MM.1S (cell line): ENCODE measurements at regions not wholly inside any gene's neighbourhood (a gene's known extent, or its start where the extent isn't known, plus 50 kb on each side); places are given as distances from the start of the nearest gene placed in this dataset.

ENCODE experiments used
- EZH2 ChIP-seq: fragments of 300-600 bp; sonication (generic); optimal IDR thresholded peaks from 2 replicates; pipeline ENCODE3; 2017; ENCODE audit warnings: low read depth, mild to moderate bottlenecking, antibody characterized with exemption, low read length, mixed read lengths
- EZH2phosphoT487 ChIP-seq: fragments of 300-600 bp; sonication (generic); IDR thresholded peaks from 2 replicates; pipeline ENCODE4 v1.6.1; 2018; ENCODE audit warnings: antibody characterized with exemption, low read length
- TF ChIP-seq, protein P1 (sequence below): fragments of 300-600 bp; sonication (generic); IDR thresholded peaks from 2 replicates; pipeline ENCODE4 v1.5.1; 2016; ENCODE audit warnings: antibody characterized with exemption, low read length, mixed read lengths

- no peak for TF ChIP-seq EZH2phosphoT487
- TF ChIP-seq, protein P1, sequence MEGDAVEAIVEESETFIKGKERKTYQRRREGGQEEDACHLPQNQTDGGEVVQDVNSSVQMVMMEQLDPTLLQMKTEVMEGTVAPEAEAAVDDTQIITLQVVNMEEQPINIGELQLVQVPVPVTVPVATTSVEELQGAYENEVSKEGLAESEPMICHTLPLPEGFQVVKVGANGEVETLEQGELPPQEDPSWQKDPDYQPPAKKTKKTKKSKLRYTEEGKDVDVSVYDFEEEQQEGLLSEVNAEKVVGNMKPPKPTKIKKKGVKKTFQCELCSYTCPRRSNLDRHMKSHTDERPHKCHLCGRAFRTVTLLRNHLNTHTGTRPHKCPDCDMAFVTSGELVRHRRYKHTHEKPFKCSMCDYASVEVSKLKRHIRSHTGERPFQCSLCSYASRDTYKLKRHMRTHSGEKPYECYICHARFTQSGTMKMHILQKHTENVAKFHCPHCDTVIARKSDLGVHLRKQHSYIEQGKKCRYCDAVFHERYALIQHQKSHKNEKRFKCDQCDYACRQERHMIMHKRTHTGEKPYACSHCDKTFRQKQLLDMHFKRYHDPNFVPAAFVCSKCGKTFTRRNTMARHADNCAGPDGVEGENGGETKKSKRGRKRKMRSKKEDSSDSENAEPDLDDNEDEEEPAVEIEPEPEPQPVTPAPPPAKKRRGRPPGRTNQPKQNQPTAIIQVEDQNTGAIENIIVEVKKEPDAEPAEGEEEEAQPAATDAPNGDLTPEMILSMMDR = no peak
- no peak for TF ChIP-seq EZH2
Measured at GRCh38 chr11:130715877-130716220, 200.4 kb downstream of the SNX19 start.
